ENCODE measurements at regions not wholly inside any gene's neighbourhood (a gene's known extent, or its start where the extent isn't known, plus 50 kb on each side); places are given as distances from the start of the nearest gene placed in this dataset.

- ChIA-PET CTCF (no interaction called here), POLR2A (ENCODE audit: unreplicated experiment) (no interaction called here)
- ATAC-seq (ENCODE audit: low read depth) (no peak), DNase-seq (no peak)
- Histone ChIP-seq H2AK5ac (ENCODE audit: low read depth, low read length) (no peak overlapping the region), H2AK9ac (replicated peaks; ENCODE audit: low read depth, low read length, poor library complexity) (no peak overlapping the region), H3K9me1 (ENCODE audit: insufficient read depth, low read length) (no peaks in the 10 kb centered on the region), H3K14ac (replicated peaks; ENCODE audit: low read depth, low read length) (no peak overlapping the region), H3K9ac (ENCODE audit: low read depth, low read length) (no peak overlapping the region), H3K56ac (ENCODE audit: extremely low read depth, insufficient read depth, low read length) (no peak overlapping the region), H4K8ac (ENCODE audit: low read depth in 2 of 2, low read length in 2 of 2) (no peak overlapping the region), H3K4me1 (ENCODE audit: control insufficient read depth, insufficient read depth, low read length) (no peaks in the 10 kb centered on the region), H4K5ac (ENCODE audit: low read depth, low read length) (no peak overlapping the region), H3K27ac (ENCODE audit: insufficient read depth, low read length) (no peak overlapping the region), H3K23ac (ENCODE audit: low read depth, low read length) (no peak overlapping the region), H3K36me3 (ENCODE audit: control insufficient read depth, insufficient read depth, low read length) (no peaks in the 10 kb centered on the region), H2BK5ac (ENCODE audit: low read depth, low read length, poor library complexity, severe bottlenecking) (no peak overlapping the region), H4K20me1 (ENCODE audit: insufficient read depth, low read length) (no peaks in the 10 kb centered on the region), H3K4me2 (ENCODE audit: low read depth, low read length) (no peak overlapping the region), H2BK20ac (ENCODE audit: low read depth, low read length) (no peak overlapping the region), H3K4me3 (ENCODE audit: insufficient read depth, low read depth, low read length) (no peak overlapping the region), H3K4ac (ENCODE audit: low read depth, low read length) (no peak overlapping the region), H2AFZ (replicated peaks; ENCODE audit: low read length, poor library complexity) (no peak overlapping the region), H3K79me1 (ENCODE audit: low read depth in 1 of 2, low read length in 2 of 2) (no peaks in the 10 kb centered on the region), H2BK15ac (ENCODE audit: low read depth, low read length) (no peak overlapping the region), H4K91ac (ENCODE audit: insufficient read depth, low read depth, low read length) (no peak overlapping the region), H3K27me3 (ENCODE audit: control insufficient read depth, insufficient read depth, low read length) (no peaks in the 10 kb centered on the region), H3K18ac (ENCODE audit: low read depth, low read length) (no peak overlapping the region), H2BK120ac (ENCODE audit: low read depth, low read length) (no peak overlapping the region), H3K9me3 (ENCODE audit: control insufficient read depth, insufficient read depth, low read length) (peaks cover 46% of the 10 kb centered on the region)
- dilution Hi-C loops (cut with HindIII; ENCODE audit: low sequenced_read_pairs, unreplicated experiment): no loop called here
- in situ Hi-C loops (cut with MboI; ENCODE audit: low sequenced_read_pairs): no loop called here
- BruUV-seq (replicated peaks): no TSS peak
- TF ChIP-seq RCOR1 (IDR thresholded peaks at IDR 0.05; ENCODE audit: insufficient replicate concordance, low read length) (no peak), RFX5 (IDR thresholded peaks at IDR 0.05; ENCODE audit: low read depth, low read length) (no peak), SMC3 (IDR thresholded peaks at IDR 0.05; ENCODE audit: low read depth, low read length) (no peak)
- WGBS, 2 experiments (ENCODE audit: extremely low coverage in 2 of 2, insufficient read length in 1 of 2): 50% methylated on average over 2 of the region's 17 CpGs; no CpG with 5 or more reads in 1 of the 2 experiments
- intact Hi-C loops (cut with micrococcal nuclease): no loop called here
These were observed 344.3 kb downstream of the BRD1 start for GRCh38 chr22:49483281-49483870.

Measured in IMR-90 (cell line).